Caco-2 (cell line): ENCODE measurements at regions not wholly inside any gene's neighbourhood (a gene's known extent, or its start where the extent isn't known, plus 50 kb on each side); places are given as distances from the start of the nearest gene placed in this dataset.
"Not testable (repeated sequence)": the region's sequence is repeated elsewhere in the genome, so short reads cannot be mapped to it uniquely, and the experiment has no call there.

ENCODE experiments used
- BruUV-seq: library from RNA; stranded (reverse); fragments of 400-500 nt; replicated peaks from 2 replicates; lab custom pipeline; 2021; lab: Mats Ljungman, UMichigan
- CTCF ChIA-PET: fragments of 300-600 bp; sonication (Branson Sonifier 250); formaldehyde crosslinking; loops from one replicate; lab custom pipeline; 2022; ENCODE audit warnings: antibody characterized with exemption; lab: Charles Lee
- POLR2A ChIA-PET: fragments of 300-600 bp; sonication (Branson Sonifier 250); formaldehyde crosslinking; loops from one replicate; lab custom pipeline; 2022; ENCODE audit warnings: antibody characterized with exemption; lab: Charles Lee
- DNase-seq, 2 experiments: peaks; one replicate each; pipeline versions ENCODE4 v3.0.0 to v3.0.0-alpha.2; 2020 to 2022
- H3K27me3 ChIP-seq: replicated peaks from 2 replicates; pipeline ENCODE4 v1.6.0; 2011; ENCODE audit warnings: low read length; ENCODE audit not compliant: control insufficient read depth, insufficient read depth
- H3K36me3 ChIP-seq: 2 replicates; pipeline ENCODE4 v1.5.1; 2011; ENCODE audit warnings: low read length; ENCODE audit not compliant: control insufficient read depth, insufficient read depth
- H3K4me1 ChIP-seq: fragments of 250-450 bp; sonication (Bioruptor Pico); 2 replicates; pipeline ENCODE4 v1.5.1; 2020; ENCODE audit warnings: mild to moderate bottlenecking
- H3K4me3 ChIP-seq: 2 replicates; pipeline ENCODE4 v1.5.1; 2011; ENCODE audit warnings: low read depth, mild to moderate bottlenecking, control low read depth, low read length
- H3K9me3 ChIP-seq: fragments of 250-450 bp; sonication (Bioruptor Pico); 2 replicates; pipeline ENCODE4 v1.5.1; 2020; ENCODE audit warnings: mild to moderate bottlenecking, moderate library complexity
- H3K27ac Mint-ChIP-seq: one replicate; pipeline ENCODE4 v1.8.0; 2022; ENCODE audit warnings: mixed read lengths; ENCODE audit not compliant: unreplicated experiment
- H3K27me3 Mint-ChIP-seq: one replicate; pipeline ENCODE4 v1.8.0; 2022; ENCODE audit warnings: mixed read lengths; ENCODE audit not compliant: insufficient read depth, unreplicated experiment
- H3K36me3 Mint-ChIP-seq: one replicate; pipeline ENCODE4 v1.8.0; 2022; ENCODE audit warnings: mild to moderate bottlenecking, mixed read lengths; ENCODE audit not compliant: insufficient read depth, unreplicated experiment
- H3K4me1 Mint-ChIP-seq: one replicate; pipeline ENCODE4 v1.8.0; 2022; ENCODE audit warnings: low read depth, mixed read lengths; ENCODE audit not compliant: unreplicated experiment
- H3K4me3 Mint-ChIP-seq: one replicate; pipeline ENCODE4 v1.8.0; 2022; ENCODE audit warnings: mild to moderate bottlenecking, moderate library complexity, mixed read lengths; ENCODE audit not compliant: unreplicated experiment
- H3K9me3 Mint-ChIP-seq: one replicate; pipeline ENCODE4 v1.8.0; 2022; ENCODE audit warnings: mixed read lengths; ENCODE audit not compliant: unreplicated experiment
- CTCF ChIP-seq, 2 experiments: fragments of 200-600 bp in 1 of 2; IDR thresholded peaks; 1 replicate in 1 of 2; 2 replicates in 1 of 2; pipeline versions ENCODE4 v1.5.1 to v1.8.0; 2011 to 2022; ENCODE audit warnings: antibody characterized with exemption in 1 of 2, control low read depth in 1 of 2, inconsistent platforms in 1 of 2, low read depth in 1 of 2, low read length in 1 of 2, mild to moderate bottlenecking in 1 of 2, moderate library complexity in 1 of 2; ENCODE audit not compliant: insufficient read depth in 1 of 2, severe bottlenecking in 1 of 2, unreplicated experiment in 1 of 2
- intact Hi-C: fragments of 100-400 bp; cut with micrococcal nuclease; formaldehyde crosslinking; loops from one replicate; pipeline ENCODE4 v1.10.0; 2022; ENCODE audit not compliant: unreplicated experiment

GRCh38 chr20:29079769-29080690 is 2177.4 kb upstream of the DEFB115 start:
- no peak overlapping the region for H3K27ac Mint-ChIP-seq
- no TSS peak for BruUV-seq
- H3K4me1 ChIP-seq, result no peaks in the 10 kb centered on the region
- H3K4me3 ChIP-seq, result no peak overlapping the region
- CTCF ChIA-PET, result no interaction called here
- no peak overlapping the region for H3K4me3 Mint-ChIP-seq
- TF ChIP-seq CTCF (IDR thresholded peaks at IDR 0.05; ENCODE audit: insufficient read depth in 1 of 2, low read depth in 1 of 2, low read length in 1 of 2, severe bottlenecking in 1 of 2, unreplicated experiment in 1 of 2), result no peak
- no peak for DNase-seq
- peaks cover 5% of the 10 kb centered on the region for H3K9me3 ChIP-seq
- H3K36me3 Mint-ChIP-seq, result no peaks in the 10 kb centered on the region
- H3K36me3 ChIP-seq, result no peaks in the 10 kb centered on the region
- H3K9me3 Mint-ChIP-seq, result peaks cover 54% of the 10 kb centered on the region
- intact Hi-C loops, result no loop called here
- H3K4me1 Mint-ChIP-seq, result no peaks in the 10 kb centered on the region
- H3K27me3 Mint-ChIP-seq, result peaks cover 4% of the 10 kb centered on the region
- no peaks in the 10 kb centered on the region for H3K27me3 ChIP-seq
- POLR2A ChIA-PET, result no interaction called here

- H3K27me3 ChIP-seq, BruUV-seq, CTCF ChIA-PET, H3K9me3 ChIP-seq, H3K36me3 ChIP-seq, H3K27me3 Mint-ChIP-seq, H3K27ac Mint-ChIP-seq, DNase-seq, POLR2A ChIA-PET, H3K4me3 Mint-ChIP-seq, H3K4me1 ChIP-seq, H3K4me3 ChIP-seq, H3K36me3 Mint-ChIP-seq, H3K4me1 Mint-ChIP-seq, intact Hi-C loops: not testable (repeated sequence)
- H3K9me3 Mint-ChIP-seq, result peaks cover 37% of the 10 kb centered on the region
These were observed 2175.8 kb upstream of the DEFB115 start for GRCh38 chr20:29081712-29082111.

- POLR2A ChIA-PET, result no interaction called here
- Mint-ChIP-seq H3K36me3 (no peaks in the 10 kb centered on the region), H3K27ac (no peak overlapping the region), H3K27me3 (no peaks in the 10 kb centered on the region), H3K4me3 (no peak overlapping the region), H3K4me1 (no peaks in the 10 kb centered on the region), H3K9me3 (peaks cover 17% of the 10 kb centered on the region)
- no TSS peak for BruUV-seq
- CTCF ChIA-PET, result no interaction called here
- TF ChIP-seq CTCF (IDR thresholded peaks at IDR 0.05; ENCODE audit: insufficient read depth in 1 of 2, low read depth in 1 of 2, low read length in 1 of 2, severe bottlenecking in 1 of 2, unreplicated experiment in 1 of 2), result no peak
- H3K36me3 ChIP-seq, result no peaks in the 10 kb centered on the region
- no peak overlapping the region for H3K4me3 ChIP-seq
- intact Hi-C loops, result no loop called here
- DNase-seq, result no peak
- H3K4me1 ChIP-seq, result no peaks in the 10 kb centered on the region
- H3K27me3 ChIP-seq, result no peaks in the 10 kb centered on the region
- H3K9me3 ChIP-seq, result peaks cover 13% of the 10 kb centered on the region
These were observed 2171.8 kb upstream of the DEFB115 start for GRCh38 chr20:29085625-29086024.

GRCh38 chr20:29086145-29086718 is 2171.2 kb upstream of the DEFB115 start:
- H3K4me3 Mint-ChIP-seq, H3K4me3 ChIP-seq, H3K4me1 ChIP-seq, CTCF ChIA-PET, intact Hi-C loops, H3K27me3 ChIP-seq, BruUV-seq, H3K36me3 ChIP-seq, H3K27ac Mint-ChIP-seq, H3K4me1 Mint-ChIP-seq, DNase-seq, POLR2A ChIA-PET, H3K36me3 Mint-ChIP-seq, H3K27me3 Mint-ChIP-seq: not testable (repeated sequence)
- H3K9me3 Mint-ChIP-seq, result peaks cover 17% of the 10 kb centered on the region
- peaks cover 13% of the 10 kb centered on the region for H3K9me3 ChIP-seq
